ENCODE measurements at regions not wholly inside any gene's neighbourhood (a gene's known extent, or its start where the extent isn't known, plus 50 kb on each side); places are given as distances from the start of the nearest gene placed in this dataset.

GRCh38 chr2:23246992-23247683 lies 137.8 kb upstream of the KLHL29 start:
- no peak overlapping the region for H3K27ac ChIP-seq (ENCODE audit: low read depth, low read length)
- H3K4me3 ChIP-seq (ENCODE audit: low read length) = no peak overlapping the region
- no peaks in the 10 kb centered on the region for H3K27me3 ChIP-seq (ENCODE audit: control insufficient read depth, insufficient read depth, low read length)

GRCh38 chr2:23248667-23249066 lies 136.3 kb upstream of the KLHL29 start:
- Histone ChIP-seq H3K4me3 (ENCODE audit: low read length) (no peak overlapping the region), H3K4me1 (ENCODE audit: control insufficient read depth, insufficient read depth, low read length) (peaks cover 2% of the 10 kb centered on the region), H3K27ac (ENCODE audit: low read depth, low read length) (no peak overlapping the region), H3K36me3 (ENCODE audit: control insufficient read depth, insufficient read depth, low read length) (no peaks in the 10 kb centered on the region), H3K27me3 (ENCODE audit: control insufficient read depth, insufficient read depth, low read length) (no peaks in the 10 kb centered on the region), H3K9ac (ENCODE audit: low read length) (no peak overlapping the region)

More at GRCh38 chr2:23246992-23247683, 137.8 kb upstream of the KLHL29 start:
- H3K9ac ChIP-seq (ENCODE audit: low read length) = no peak overlapping the region
- peaks cover 2% of the 10 kb centered on the region for H3K4me1 ChIP-seq (ENCODE audit: control insufficient read depth, insufficient read depth, low read length)
- no peaks in the 10 kb centered on the region for H3K36me3 ChIP-seq (ENCODE audit: control insufficient read depth, insufficient read depth, low read length)

GRCh38 chr2:23249348-23249747 lies 135.6 kb upstream of the KLHL29 start:
- no peaks in the 10 kb centered on the region for H3K4me1 ChIP-seq (ENCODE audit: control insufficient read depth, insufficient read depth, low read length)

GRCh38 chr2:23250371-23250770 lies 134.6 kb upstream of the KLHL29 start:
- no peaks in the 10 kb centered on the region for H3K4me1 ChIP-seq (ENCODE audit: control insufficient read depth, insufficient read depth, low read length)
- H3K9ac ChIP-seq (ENCODE audit: low read length) = no peak overlapping the region
- H3K4me3 ChIP-seq (ENCODE audit: low read length) = no peak overlapping the region
- H3K27ac ChIP-seq (ENCODE audit: low read depth, low read length) = no peak overlapping the region
- H3K27me3 ChIP-seq (ENCODE audit: control insufficient read depth, insufficient read depth, low read length) = no peaks in the 10 kb centered on the region
- no peaks in the 10 kb centered on the region for H3K36me3 ChIP-seq (ENCODE audit: control insufficient read depth, insufficient read depth, low read length)

More at GRCh38 chr2:23249348-23249747, 135.6 kb upstream of the KLHL29 start:
- H3K27ac ChIP-seq (ENCODE audit: low read depth, low read length) = no peak overlapping the region
- no peaks in the 10 kb centered on the region for H3K27me3 ChIP-seq (ENCODE audit: control insufficient read depth, insufficient read depth, low read length)
- no peaks in the 10 kb centered on the region for H3K36me3 ChIP-seq (ENCODE audit: control insufficient read depth, insufficient read depth, low read length)
- H3K4me3 ChIP-seq (ENCODE audit: low read length) = no peak overlapping the region
- H3K9ac ChIP-seq (ENCODE audit: low read length) = no peak overlapping the region

GRCh38 chr2:23256643-23257042 lies 128.3 kb upstream of the KLHL29 start:
- no peak overlapping the region for H3K9ac ChIP-seq (ENCODE audit: low read length)
- no peak overlapping the region for H3K4me3 ChIP-seq (ENCODE audit: low read length)
- H3K27me3 ChIP-seq (ENCODE audit: control insufficient read depth, insufficient read depth, low read length) = no peaks in the 10 kb centered on the region
- H3K27ac ChIP-seq (ENCODE audit: low read depth, low read length) = no peak overlapping the region
- H3K36me3 ChIP-seq (ENCODE audit: control insufficient read depth, insufficient read depth, low read length) = no peaks in the 10 kb centered on the region
- no peaks in the 10 kb centered on the region for H3K4me1 ChIP-seq (ENCODE audit: control insufficient read depth, insufficient read depth, low read length)

GRCh38 chr2:23260621-23261020 lies 124.4 kb upstream of the KLHL29 start:
- Histone ChIP-seq H3K4me1 (ENCODE audit: control insufficient read depth, insufficient read depth, low read length) (no peaks in the 10 kb centered on the region), H3K36me3 (ENCODE audit: control insufficient read depth, insufficient read depth, low read length) (no peaks in the 10 kb centered on the region), H3K27ac (ENCODE audit: low read depth, low read length) (no peak overlapping the region), H3K4me3 (ENCODE audit: low read length) (no peak overlapping the region), H3K27me3 (ENCODE audit: control insufficient read depth, insufficient read depth, low read length) (no peaks in the 10 kb centered on the region), H3K9ac (ENCODE audit: low read length) (no peak overlapping the region)

- Histone ChIP-seq H3K27ac (ENCODE audit: low read depth, low read length) (no peak overlapping the region), H3K36me3 (ENCODE audit: control insufficient read depth, insufficient read depth, low read length) (no peaks in the 10 kb centered on the region), H3K9ac (ENCODE audit: low read length) (no peak overlapping the region), H3K27me3 (ENCODE audit: control insufficient read depth, insufficient read depth, low read length) (no peaks in the 10 kb centered on the region), H3K4me1 (ENCODE audit: control insufficient read depth, insufficient read depth, low read length) (no peaks in the 10 kb centered on the region), H3K4me3 (ENCODE audit: low read length) (no peak overlapping the region)
Measured at GRCh38 chr2:23268467-23269263, 116.3 kb upstream of the KLHL29 start.

- H3K36me3 ChIP-seq (ENCODE audit: control insufficient read depth, insufficient read depth, low read length) = no peaks in the 10 kb centered on the region
- H3K4me3 ChIP-seq (ENCODE audit: low read length) = no peak overlapping the region
- H3K27me3 ChIP-seq (ENCODE audit: control insufficient read depth, insufficient read depth, low read length) = no peaks in the 10 kb centered on the region
- no peak overlapping the region for H3K9ac ChIP-seq (ENCODE audit: low read length)
- no peaks in the 10 kb centered on the region for H3K4me1 ChIP-seq (ENCODE audit: control insufficient read depth, insufficient read depth, low read length)
- H3K27ac ChIP-seq (ENCODE audit: low read depth, low read length) = no peak overlapping the region
Measured at GRCh38 chr2:23269747-23270146, 115.2 kb upstream of the KLHL29 start.

GRCh38 chr2:23270810-23271209 lies 114.2 kb upstream of the KLHL29 start:
- Histone ChIP-seq H3K27me3 (ENCODE audit: control insufficient read depth, insufficient read depth, low read length) (no peaks in the 10 kb centered on the region), H3K4me3 (ENCODE audit: low read length) (no peak overlapping the region), H3K4me1 (ENCODE audit: control insufficient read depth, insufficient read depth, low read length) (no peaks in the 10 kb centered on the region), H3K9ac (ENCODE audit: low read length) (no peak overlapping the region), H3K36me3 (ENCODE audit: control insufficient read depth, insufficient read depth, low read length) (no peaks in the 10 kb centered on the region), H3K27ac (ENCODE audit: low read depth, low read length) (no peak overlapping the region)

- Histone ChIP-seq H3K9ac (ENCODE audit: low read length) (no peak overlapping the region), H3K27ac (ENCODE audit: low read depth, low read length) (no peak overlapping the region), H3K36me3 (ENCODE audit: control insufficient read depth, insufficient read depth, low read length) (no peaks in the 10 kb centered on the region), H3K27me3 (ENCODE audit: control insufficient read depth, insufficient read depth, low read length) (no peaks in the 10 kb centered on the region), H3K4me3 (ENCODE audit: low read length) (no peak overlapping the region), H3K4me1 (ENCODE audit: control insufficient read depth, insufficient read depth, low read length) (no peaks in the 10 kb centered on the region)
Measured at GRCh38 chr2:23271230-23271629, 113.7 kb upstream of the KLHL29 start.

- no peak overlapping the region for H3K9ac ChIP-seq (ENCODE audit: low read length)
- H3K4me1 ChIP-seq (ENCODE audit: control insufficient read depth, insufficient read depth, low read length) = no peaks in the 10 kb centered on the region
- no peaks in the 10 kb centered on the region for H3K27me3 ChIP-seq (ENCODE audit: control insufficient read depth, insufficient read depth, low read length)
- no peaks in the 10 kb centered on the region for H3K36me3 ChIP-seq (ENCODE audit: control insufficient read depth, insufficient read depth, low read length)
- H3K4me3 ChIP-seq (ENCODE audit: low read length) = no peak overlapping the region
- no peak overlapping the region for H3K27ac ChIP-seq (ENCODE audit: low read depth, low read length)
Measured at GRCh38 chr2:23273786-23274185, 111.2 kb upstream of the KLHL29 start.

GRCh38 chr2:23280401-23280800 lies 104.6 kb upstream of the KLHL29 start:
- Histone ChIP-seq H3K4me3 (ENCODE audit: low read length) (no peak overlapping the region), H3K27me3 (ENCODE audit: control insufficient read depth, insufficient read depth, low read length) (no peaks in the 10 kb centered on the region), H3K4me1 (ENCODE audit: control insufficient read depth, insufficient read depth, low read length) (peaks cover 10% of the 10 kb centered on the region), H3K27ac (ENCODE audit: low read depth, low read length) (no peak overlapping the region), H3K9ac (ENCODE audit: low read length) (no peak overlapping the region), H3K36me3 (ENCODE audit: control insufficient read depth, insufficient read depth, low read length) (no peaks in the 10 kb centered on the region)

GRCh38 chr2:23283653-23284052 lies 101.3 kb upstream of the KLHL29 start:
- no peak overlapping the region for H3K4me3 ChIP-seq (ENCODE audit: low read length)
- no peaks in the 10 kb centered on the region for H3K36me3 ChIP-seq (ENCODE audit: control insufficient read depth, insufficient read depth, low read length)
- peaks cover 25% of the 10 kb centered on the region for H3K4me1 ChIP-seq (ENCODE audit: control insufficient read depth, insufficient read depth, low read length)
- H3K9ac ChIP-seq (ENCODE audit: low read length) = no peak overlapping the region
- no peak overlapping the region for H3K27ac ChIP-seq (ENCODE audit: low read depth, low read length)
- H3K27me3 ChIP-seq (ENCODE audit: control insufficient read depth, insufficient read depth, low read length) = no peaks in the 10 kb centered on the region

Measured in rectal smooth muscle tissue (tissue), 1 donor.